Epithelial cell of proximal tubule (primary cell): ENCODE measurements at regions not wholly inside any gene's neighbourhood (a gene's known extent, or its start where the extent isn't known, plus 50 kb on each side); places are given as distances from the start of the nearest gene placed in this dataset.
"Not testable (repeated sequence)": the region's sequence is repeated elsewhere in the genome, so short reads cannot be mapped to it uniquely, and the experiment has no call there.

Experiments used
- DNase-seq: peaks from one replicate; pipeline ENCODE4 v3.0.0-alpha.2; 2011; ENCODE audit warnings: low read depth
- H3K4me3 ChIP-seq: 2 replicates; pipeline ENCODE4 v1.5.1; 2011; ENCODE audit warnings: low read depth, mild to moderate bottlenecking, low read length

- not testable (repeated sequence) for H3K4me3 ChIP-seq, DNase-seq
These were observed 124.2 kb upstream of the NBPF26 start for GRCh38 chr1:120599511-120599910.

- not testable (repeated sequence) for H3K4me3 ChIP-seq, DNase-seq
These were observed 123.2 kb upstream of the NBPF26 start for GRCh38 chr1:120600442-120601041.

- not testable (repeated sequence) for H3K4me3 ChIP-seq, DNase-seq
These were observed 115.9 kb upstream of the NBPF26 start for GRCh38 chr1:120607882-120608281.

- DNase-seq, H3K4me3 ChIP-seq: not testable (repeated sequence)
These were observed 115.3 kb upstream of the NBPF26 start for GRCh38 chr1:120608314-120609014.

GRCh38 chr1:120609015-120609573 is 114.7 kb upstream of the NBPF26 start:
- DNase-seq, H3K4me3 ChIP-seq: not testable (repeated sequence)

GRCh38 chr1:120609834-120610233 is 113.9 kb upstream of the NBPF26 start:
- H3K4me3 ChIP-seq, DNase-seq: not testable (repeated sequence)

- not testable (repeated sequence) for H3K4me3 ChIP-seq, DNase-seq
These were observed 108.7 kb upstream of the NBPF26 start for GRCh38 chr1:120614931-120615639.

- not testable (repeated sequence) for DNase-seq, H3K4me3 ChIP-seq
These were observed 106.3 kb upstream of the NBPF26 start for GRCh38 chr1:120617493-120617892.

GRCh38 chr1:120619867-120620692 is 103.7 kb upstream of the NBPF26 start:
- H3K4me3 ChIP-seq, DNase-seq: not testable (repeated sequence)

GRCh38 chr1:120620693-120620969 is 103.1 kb upstream of the NBPF26 start:
- not testable (repeated sequence) for H3K4me3 ChIP-seq, DNase-seq

- not testable (repeated sequence) for DNase-seq, H3K4me3 ChIP-seq
These were observed 102.5 kb upstream of the NBPF26 start for GRCh38 chr1:120621278-120621677.

- H3K4me3 ChIP-seq, DNase-seq: not testable (repeated sequence)
These were observed 100.2 kb upstream of the NBPF26 start for GRCh38 chr1:120623539-120623938.

- H3K4me3 ChIP-seq, DNase-seq: not testable (repeated sequence)
These were observed 99.1 kb upstream of the NBPF26 start for GRCh38 chr1:120624565-120625064.

GRCh38 chr1:120629832-120630455 is 93.8 kb upstream of the NBPF26 start:
- not testable (repeated sequence) for H3K4me3 ChIP-seq, DNase-seq

GRCh38 chr1:120634816-120635806 is 88.6 kb upstream of the NBPF26 start:
- not testable (repeated sequence) for DNase-seq, H3K4me3 ChIP-seq

GRCh38 chr1:120640261-120641013 is 83.3 kb upstream of the NBPF26 start:
- not testable (repeated sequence) for H3K4me3 ChIP-seq, DNase-seq

GRCh38 chr1:120641014-120641302 is 82.8 kb upstream of the NBPF26 start:
- not testable (repeated sequence) for DNase-seq, H3K4me3 ChIP-seq
